Omental fat pad (tissue), 3 donors: ENCODE measurements at regions not wholly inside any gene's neighbourhood (a gene's known extent, or its start where the extent isn't known, plus 50 kb on each side); places are given as distances from the start of the nearest gene placed in this dataset.

Experiments used
- ATAC-seq: fragments of 150-250 bp; one replicate; pipeline ENCODE4 v1.9.1; 2016; ENCODE audit warnings: mild to moderate bottlenecking, moderate library complexity; ENCODE audit not compliant: low FRiP score
- DNase-seq: peaks from one replicate; pipeline ENCODE4 v3.0.0-alpha.2; 2019; ENCODE audit warnings: low spot score
- CTCF ChIP-seq, 3 donors: fragments of 450-650 bp; IDR thresholded peaks; one replicate each; pipeline ENCODE4 v1.5.1; 2016 to 2017; ENCODE audit warnings: antibody characterized with exemption in 3 of 3, mild to moderate bottlenecking in 3 of 3, moderate library complexity in 2 of 3

- no peak for DNase-seq
- no peak for ATAC-seq
- no peak for TF ChIP-seq CTCF (IDR thresholded peaks at IDR 0.05)
These were observed 325.9 kb downstream of the FSIP2 start for GRCh38 chr2:186064507-186064906.

- TF ChIP-seq CTCF (IDR thresholded peaks at IDR 0.05), result no peak
- ATAC-seq, result no peak
- DNase-seq, result no peak
These were observed 326.9 kb downstream of the FSIP2 start for GRCh38 chr2:186065491-186065890.

GRCh38 chr2:186068139-186068801 lies 329.7 kb downstream of the FSIP2 start:
- DNase-seq, result no peak
- no peak for TF ChIP-seq CTCF (IDR thresholded peaks at IDR 0.05)
- ATAC-seq, result no peak

- TF ChIP-seq CTCF (IDR thresholded peaks at IDR 0.05), result no peak
- ATAC-seq (no peak), DNase-seq (no peak)
These were observed 331.1 kb downstream of the FSIP2 start for GRCh38 chr2:186069676-186070075.

GRCh38 chr2:186085226-186085625 lies 346.6 kb downstream of the FSIP2 start:
- TF ChIP-seq CTCF (IDR thresholded peaks at IDR 0.05), result no peak
- DNase-seq (no peak), ATAC-seq (no peak)

- ATAC-seq, result no peak
- DNase-seq, result no peak
- no peak for TF ChIP-seq CTCF (IDR thresholded peaks at IDR 0.05)
These were observed 354.6 kb downstream of the FSIP2 start for GRCh38 chr2:186093174-186093573.

GRCh38 chr2:186098821-186099220 lies 360.2 kb downstream of the FSIP2 start:
- ATAC-seq, result no peak
- TF ChIP-seq CTCF (IDR thresholded peaks at IDR 0.05), result no peak
- DNase-seq, result no peak
